ENCODE measurements at regions not wholly inside any gene's neighbourhood (a gene's known extent, or its start where the extent isn't known, plus 50 kb on each side); places are given as distances from the start of the nearest gene placed in this dataset.

DNA sequence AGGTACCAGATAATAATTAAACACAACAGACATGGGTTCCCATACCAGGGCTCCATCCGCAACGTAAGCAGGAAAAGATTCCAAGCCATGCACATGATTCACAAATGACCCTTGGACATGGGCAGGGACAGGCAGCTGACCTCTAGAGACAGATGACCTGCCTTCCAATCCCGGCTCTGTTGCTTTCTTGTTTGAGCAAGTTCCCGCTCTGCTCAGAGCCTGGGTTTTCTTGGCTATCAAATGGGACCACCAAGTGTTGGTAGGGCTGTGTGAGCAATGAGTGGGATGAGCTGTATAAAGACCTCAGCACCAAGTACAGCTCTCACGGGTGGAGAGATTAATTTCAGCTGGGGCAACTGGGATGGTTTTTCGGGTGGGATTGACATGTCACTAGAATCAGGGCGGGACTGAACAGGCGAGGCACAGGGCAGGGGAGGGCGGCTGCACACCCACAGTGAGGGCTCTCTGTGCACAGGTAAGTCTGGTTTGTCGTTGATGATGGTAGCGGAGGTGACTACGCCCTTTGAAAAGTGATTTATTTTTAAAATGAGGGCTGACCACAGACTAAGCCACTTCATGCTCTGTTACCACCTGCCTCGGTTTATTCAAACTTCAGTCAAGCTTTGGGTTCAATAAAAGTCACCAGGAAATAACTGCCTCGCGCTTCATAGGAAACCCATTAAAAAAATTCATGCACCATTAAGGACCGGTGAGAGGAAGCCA, 57.5 kb upstream of the IFFO2 start (continued):
- TF ChIP-seq NR2F6 (IDR thresholded peaks at IDR 0.05), result peak; percentile 86
- TF ChIP-seq NR2F6 (CRISPR knock-in tag; IDR thresholded peaks at IDR 0.05), result peak; percentile 95
- peak; percentile 59; the same call in 1 of the 2 replicates for TF ChIP-seq MAFF (IDR thresholded peaks at IDR 0.05; ENCODE audit: low read depth, low read length)
- TF ChIP-seq SIN3A (IDR thresholded peaks at IDR 0.05; ENCODE audit: borderline replicate concordance, low read depth, low read length), result no peak
- TF ChIP-seq, protein P1, sequence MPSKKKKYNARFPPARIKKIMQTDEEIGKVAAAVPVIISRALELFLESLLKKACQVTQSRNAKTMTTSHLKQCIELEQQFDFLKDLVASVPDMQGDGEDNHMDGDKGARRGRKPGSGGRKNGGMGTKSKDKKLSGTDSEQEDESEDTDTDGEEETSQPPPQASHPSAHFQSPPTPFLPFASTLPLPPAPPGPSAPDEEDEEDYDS (CRISPR knock-in tag; IDR thresholded peaks at IDR 0.05), result peak; percentile 31; the same call in 1 of the 2 replicates
- no peak for TF ChIP-seq REPIN1 (CRISPR knock-in tag; IDR thresholded peaks at IDR 0.05; ENCODE audit: borderline replicate concordance, low read depth)
- TF ChIP-seq ZNF772 (CRISPR knock-in tag; IDR thresholded peaks at IDR 0.05), result no peak
- 0 out of 2 replicates have a peak, but pooled peaks have one; percentile 24 for TF ChIP-seq NFYC (CRISPR knock-in tag; IDR thresholded peaks at IDR 0.05)

DNA sequence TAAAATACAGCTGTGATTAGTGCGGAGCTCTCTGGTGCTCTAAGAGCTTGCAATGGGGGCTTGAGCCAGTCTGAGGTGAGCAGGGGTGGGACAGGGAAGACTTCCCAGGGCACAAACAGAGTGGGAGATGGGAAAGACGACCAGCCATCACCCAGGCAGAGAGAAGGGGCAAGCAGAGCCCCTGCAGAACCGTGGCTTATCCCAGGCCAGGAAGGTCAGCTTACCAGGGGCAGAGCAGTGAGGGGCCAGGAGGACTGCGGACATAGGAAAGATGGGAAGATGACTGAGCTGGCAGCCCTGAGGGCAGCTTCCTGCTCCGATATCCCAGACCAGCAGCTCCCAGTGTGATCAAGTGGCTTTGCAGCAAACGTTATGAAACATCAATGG, 55.4 kb upstream of the IFFO2 start:
- Histone ChIP-seq H3K4me1 (ENCODE audit: insufficient read depth, low read length) (peaks cover 82% of the 10 kb centered on the region), H3K9me3 (ENCODE audit: low read length) (no peaks in the 10 kb centered on the region), H3K79me2 (ENCODE audit: insufficient read depth, low read length) (no peaks in the 10 kb centered on the region), H3K27ac (ENCODE audit: extremely low read length, insufficient read depth, low read length) (peak overlapping the region; percentile 20), H3K4me2 (ENCODE audit: low read depth, low read length) (peak overlapping the region; percentile 93), H3K4me3 (replicated peaks in 1 of 3; ENCODE audit: insufficient read depth in 1 of 3, low read depth in 2 of 3, low read length in 3 of 3) (peak overlapping the region in 1 of 3 experiments; percentile 6; a peak in 3 of 6 replicates), H3K27me3 (ENCODE audit: control insufficient read depth in 1 of 2, insufficient read depth in 2 of 2, low read length in 2 of 2) (no peaks in the 10 kb centered on the region), H2AFZ (ENCODE audit: low read length) (no peak overlapping the region), H3K36me3 (replicated peaks in 1 of 2; ENCODE audit: control insufficient read depth in 1 of 2, insufficient read depth in 2 of 2, low read length in 2 of 2) (no peaks in the 10 kb centered on the region), H3K9ac (ENCODE audit: insufficient read depth, low read depth, low read length) (peak overlapping the region; percentile 19; the same call in 1 of the 2 replicates), H4K20me1 (ENCODE audit: insufficient read depth, low read length) (no peaks in the 10 kb centered on the region)
- in situ Hi-C loops (cut with HindIII; ENCODE audit: extremely low pct_ligation_motif_present, low pct_unique_long_range_greater_than_20kb) (no loop called here), intact Hi-C loops (cut with micrococcal nuclease; ENCODE audit: unreplicated experiment) (loop anchor here (1.0 to 5.0 kb wide), 5 partner anchors 35 to 111 kb away; no protein-coding TSS in a partner anchor)
- CTCF ChIA-PET (ENCODE audit: low intra/inter-chr PET ratio, low total read pairs), result interaction anchor here (1.2 kb wide), 1 partner anchor 84 kb away, joined by 4 read pairs; no protein-coding TSS in a partner anchor
- no TSS peak for BruUV-seq (replicated peaks)
- no peak for FAIRE-seq
- WGBS (ENCODE audit: low lambda C conversion rate), result 39% methylated on average over 6 of the region's 6 CpGs
- no peak for DNase-seq (ENCODE audit: low spot score)
- ATAC-seq, result no peak
- POLR2A ChIA-PET, result interaction anchor here (0.8 to 3.5 kb wide), 9 partner anchors 22 to 109 kb away, joined by 3 to 37 read pairs (median 6); partner anchors contain the start of genes ALDH4A1 and IFFO2
- no peak for TF ChIP-seq KDM5B (CRISPR knock-in tag; IDR thresholded peaks at IDR 0.05; ENCODE audit: borderline replicate concordance)
- peak; percentile 36; the same call in 1 of the 2 replicates for TF ChIP-seq ZNF768 (CRISPR knock-in tag; IDR thresholded peaks at IDR 0.05)
- TF ChIP-seq DPF2 (CRISPR knock-in tag; IDR thresholded peaks at IDR 0.05; ENCODE audit: borderline replicate concordance, low read depth), result no peak
- 0 out of 2 replicates have a peak, but pooled peaks have one; percentile 11 for TF ChIP-seq ZNF780A (CRISPR knock-in tag; IDR thresholded peaks at IDR 0.05)
- TF ChIP-seq, protein P2, sequence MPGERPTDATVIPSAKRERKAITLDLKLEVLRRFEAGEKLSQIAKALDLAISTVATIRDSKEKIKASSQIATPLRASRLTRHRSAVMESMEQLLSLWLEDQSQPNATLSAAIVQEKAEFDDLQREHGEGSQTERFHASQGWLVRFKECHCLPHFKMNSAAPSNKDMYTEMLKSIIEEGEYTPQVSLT (CRISPR knock-in tag; IDR thresholded peaks at IDR 0.05; ENCODE audit: borderline replicate concordance, low read depth), result no peak
- no peak for TF ChIP-seq ZNF292 (CRISPR knock-in tag; IDR thresholded peaks at IDR 0.05; ENCODE audit: borderline replicate concordance, low read depth)
- TF ChIP-seq, protein P3, sequence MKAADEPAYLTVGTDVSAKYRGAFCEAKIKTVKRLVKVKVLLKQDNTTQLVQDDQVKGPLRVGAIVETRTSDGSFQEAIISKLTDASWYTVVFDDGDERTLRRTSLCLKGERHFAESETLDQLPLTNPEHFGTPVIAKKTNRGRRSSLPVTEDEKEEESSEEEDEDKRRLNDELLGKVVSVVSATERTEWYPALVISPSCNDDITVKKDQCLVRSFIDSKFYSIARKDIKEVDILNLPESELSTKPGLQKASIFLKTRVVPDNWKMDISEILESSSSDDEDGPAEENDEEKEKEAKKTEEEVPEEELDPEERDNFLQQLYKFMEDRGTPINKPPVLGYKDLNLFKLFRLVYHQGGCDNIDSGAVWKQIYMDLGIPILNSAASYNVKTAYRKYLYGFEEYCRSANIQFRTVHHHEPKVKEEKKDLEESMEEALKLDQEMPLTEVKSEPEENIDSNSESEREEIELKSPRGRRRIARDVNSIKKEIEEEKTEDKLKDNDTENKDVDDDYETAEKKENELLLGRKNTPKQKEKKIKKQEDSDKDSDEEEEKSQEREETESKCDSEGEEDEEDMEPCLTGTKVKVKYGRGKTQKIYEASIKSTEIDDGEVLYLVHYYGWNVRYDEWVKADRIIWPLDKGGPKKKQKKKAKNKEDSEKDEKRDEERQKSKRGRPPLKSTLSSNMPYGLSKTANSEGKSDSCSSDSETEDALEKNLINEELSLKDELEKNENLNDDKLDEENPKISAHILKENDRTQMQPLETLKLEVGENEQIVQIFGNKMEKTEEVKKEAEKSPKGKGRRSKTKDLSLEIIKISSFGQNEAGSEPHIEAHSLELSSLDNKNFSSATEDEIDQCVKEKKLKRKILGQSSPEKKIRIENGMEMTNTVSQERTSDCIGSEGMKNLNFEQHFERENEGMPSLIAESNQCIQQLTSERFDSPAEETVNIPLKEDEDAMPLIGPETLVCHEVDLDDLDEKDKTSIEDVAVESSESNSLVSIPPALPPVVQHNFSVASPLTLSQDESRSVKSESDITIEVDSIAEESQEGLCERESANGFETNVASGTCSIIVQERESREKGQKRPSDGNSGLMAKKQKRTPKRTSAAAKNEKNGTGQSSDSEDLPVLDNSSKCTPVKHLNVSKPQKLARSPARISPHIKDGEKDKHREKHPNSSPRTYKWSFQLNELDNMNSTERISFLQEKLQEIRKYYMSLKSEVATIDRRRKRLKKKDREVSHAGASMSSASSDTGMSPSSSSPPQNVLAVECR (CRISPR knock-in tag; IDR thresholded peaks at IDR 0.05; ENCODE audit: borderline replicate concordance), result no peak
- no peak for TF ChIP-seq ATAD3A (CRISPR knock-in tag; IDR thresholded peaks at IDR 0.05)
- TF ChIP-seq, protein P4, sequence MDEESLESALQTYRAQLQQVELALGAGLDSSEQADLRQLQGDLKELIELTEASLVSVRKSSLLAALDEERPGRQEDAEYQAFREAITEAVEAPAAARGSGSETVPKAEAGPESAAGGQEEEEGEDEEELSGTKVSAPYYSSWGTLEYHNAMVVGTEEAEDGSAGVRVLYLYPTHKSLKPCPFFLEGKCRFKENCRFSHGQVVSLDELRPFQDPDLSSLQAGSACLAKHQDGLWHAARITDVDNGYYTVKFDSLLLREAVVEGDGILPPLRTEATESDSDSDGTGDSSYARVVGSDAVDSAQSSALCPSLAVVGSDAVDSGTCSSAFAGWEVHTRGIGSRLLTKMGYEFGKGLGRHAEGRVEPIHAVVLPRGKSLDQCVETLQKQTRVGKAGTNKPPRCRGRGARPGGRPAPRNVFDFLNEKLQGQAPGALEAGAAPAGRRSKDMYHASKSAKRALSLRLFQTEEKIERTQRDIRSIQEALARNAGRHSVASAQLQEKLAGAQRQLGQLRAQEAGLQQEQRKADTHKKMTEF (CRISPR knock-in tag; IDR thresholded peaks at IDR 0.05), result no peak

Data from HepG2 (cell line).